Skeletal muscle tissue (tissue), 3 donors: ENCODE measurements at regions not wholly inside any gene's neighbourhood (a gene's known extent, or its start where the extent isn't known, plus 50 kb on each side); places are given as distances from the start of the nearest gene placed in this dataset.

Experiments used
- H3K27ac ChIP-seq: one replicate; pipeline ENCODE4 v1.7.0; 2013; ENCODE audit warnings: mild to moderate bottlenecking, low read depth, low read length, inconsistent platforms
- H3K27me3 ChIP-seq, 3 donors: one replicate each; pipeline ENCODE4 v1.7.0; 2013; ENCODE audit warnings: low read length in 3 of 3; ENCODE audit not compliant: control insufficient read depth in 3 of 3, insufficient read depth in 3 of 3
- H3K36me3 ChIP-seq, 3 donors: one replicate each; pipeline ENCODE4 v1.7.0; 2013; ENCODE audit warnings: low read length in 3 of 3; ENCODE audit not compliant: control insufficient read depth in 3 of 3, insufficient read depth in 3 of 3
- H3K4me1 ChIP-seq, 3 donors: one replicate each; pipeline ENCODE4 v1.7.0; 2013; ENCODE audit warnings: low read length in 3 of 3, mild to moderate bottlenecking in 3 of 3; ENCODE audit not compliant: control insufficient read depth in 3 of 3, insufficient read depth in 3 of 3
- H3K4me3 ChIP-seq, 3 donors: one replicate each; pipeline ENCODE4 v1.7.0; 2013; ENCODE audit warnings: low read length in 3 of 3
- H3K9ac ChIP-seq, 3 donors: one replicate each; pipeline ENCODE4 v1.7.0; 2013; ENCODE audit warnings: low read length in 3 of 3, mild to moderate bottlenecking in 3 of 3, moderate library complexity in 2 of 3, low read depth in 1 of 3
- H3K9me3 ChIP-seq, 3 donors: one replicate each; pipeline ENCODE4 v1.7.0; 2013; ENCODE audit warnings: low read length in 3 of 3; ENCODE audit not compliant: control insufficient read depth in 3 of 3
- donor health status: Osteomylitis.

DNA sequence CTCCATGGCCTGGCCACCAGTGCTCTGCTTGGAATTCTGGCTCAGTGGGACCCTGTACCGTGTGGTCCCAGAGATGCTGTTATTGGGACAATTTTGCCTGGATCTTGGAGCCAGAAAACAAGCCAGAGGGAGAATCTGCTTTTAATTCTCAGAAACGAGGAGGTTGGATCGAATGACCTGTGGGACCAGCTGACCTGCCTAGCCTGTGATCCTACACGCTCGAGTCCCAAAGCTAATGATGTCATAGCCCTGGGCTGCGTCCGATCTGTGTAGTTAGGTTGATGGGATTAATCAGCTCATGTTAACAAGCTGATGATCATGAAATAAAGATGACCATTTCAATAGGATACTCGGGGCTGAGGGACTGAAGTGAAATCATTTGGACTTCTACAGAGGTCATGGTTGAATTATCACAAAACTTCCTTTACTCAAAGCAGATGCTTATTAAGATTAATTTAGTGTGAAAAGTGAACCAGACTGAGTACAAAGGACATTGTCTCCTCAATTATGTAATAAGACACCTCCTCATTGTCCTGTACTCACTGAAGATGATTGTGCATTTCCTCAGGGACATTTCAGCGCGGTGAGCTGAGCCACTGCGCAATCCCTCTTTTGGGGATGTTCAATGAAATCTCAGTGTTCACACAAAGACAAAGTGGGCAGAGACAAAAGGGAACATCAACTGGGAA, 51.9 kb upstream of the STX18 start:
- H3K4me3 ChIP-seq = no peak overlapping the region
- H3K27ac ChIP-seq = no peak overlapping the region
- H3K9me3 ChIP-seq = peaks cover 0 to 4% (median 2%) of the 10 kb centered on the region in 3 donors
- H3K9ac ChIP-seq = no peak overlapping the region
- H3K27me3 ChIP-seq = no peaks in the 10 kb centered on the region
- H3K4me1 ChIP-seq = no peaks in the 10 kb centered on the region
- H3K36me3 ChIP-seq = peaks cover 0 to 4% (median 3%) of the 10 kb centered on the region in 3 donors

- Histone ChIP-seq H3K9me3 (peaks cover 0 to 4% (median 2%) of the 10 kb centered on the region in 3 donors), H3K27ac (no peak overlapping the region), H3K4me3 (no peak overlapping the region), H3K9ac (no peak overlapping the region), H3K27me3 (no peaks in the 10 kb centered on the region), H3K36me3 (peaks cover 0 to 4% (median 3%) of the 10 kb centered on the region in 3 donors), H3K4me1 (no peaks in the 10 kb centered on the region)
Observed at GRCh38 chr4:4592414-4592813, 50.6 kb upstream of the STX18 start.
